HCT116 (cell line): ENCODE measurements at regions not wholly inside any gene's neighbourhood (a gene's known extent, or its start where the extent isn't known, plus 50 kb on each side); places are given as distances from the start of the nearest gene placed in this dataset.
A peak's percentile ranks its signal among the peaks of the same experiment; 100 is the strongest.

ENCODE experiments used
- ATAC-seq: fragments of 200-7000 bp; cut with Tn5 transposase; 2 replicates; pipeline ENCODE4 v1.9.1; 2020; ENCODE audit warnings: mild to moderate bottlenecking, moderate library complexity
- BruUV-seq: library from RNA; stranded (reverse); fragments of 400-500 nt; replicated peaks from 2 replicates; lab custom pipeline; 2021; lab: Mats Ljungman, UMichigan
- CTCF ChIA-PET: fragments of 300-600 bp; sonication (Branson Sonifier 250); formaldehyde crosslinking; loops from one replicate; lab custom pipeline; 2021; ENCODE audit warnings: antibody characterized with exemption; lab: Charles Lee
- POLR2A ChIA-PET: fragments of 300-600, 350-600 bp; sonication (Branson Sonifier 250); formaldehyde crosslinking; loops from one replicate; lab custom pipeline; 2021; ENCODE audit warnings: antibody characterized with exemption; lab: Charles Lee
- RAD21 ChIA-PET, 2 experiments: fragments of 300-600 bp; sonication (Branson Sonifier 250); formaldehyde crosslinking; loops; one replicate each; lab custom pipeline; 2023; ENCODE audit warnings: low total read pairs in 2 of 2; ENCODE audit not compliant: uncharacterized antibody in 2 of 2, unreplicated experiment in 2 of 2, low non-redundant PET in 1 of 2; lab: Charles Lee
- DNase-seq: peaks from one replicate; pipeline ENCODE4 v3.0.0-alpha.2; 2010; ENCODE audit warnings: low read depth, low spot score
- H2AFZ ChIP-seq: fragments of 200-600 bp; shearing (Covaris generic), sonication (generic); 2 replicates; pipeline ENCODE4 v1.6.1; 2017; ENCODE audit warnings: low read depth, mixed run types, mixed read lengths, antibody characterized with exemption, low read length; ENCODE audit not compliant: poor library complexity, severe bottlenecking
- H3K27ac ChIP-seq: 2 replicates; pipeline ENCODE4 v1.5.1; 2012; ENCODE audit warnings: low read depth, low read length
- H3K27me3 ChIP-seq: fragments of 200-600 bp; sonication (generic); 2 replicates; pipeline ENCODE4 v1.6.1; 2016; ENCODE audit warnings: mixed run types, low read length, mixed read lengths; ENCODE audit not compliant: insufficient read depth
- H3K36me3 ChIP-seq, 2 experiments: fragments of 200-500 bp in 1 of 2; fragments of 200-600 bp in 1 of 2; sonication (Bioruptor generic) in 1 of 2; sonication (generic) in 1 of 2; 2 replicates each; pipeline versions ENCODE4 v1.5.1 to v1.6.1; 2014 to 2016; ENCODE audit warnings: low read length in 2 of 2, inconsistent platforms in 1 of 2, mixed read lengths in 1 of 2, mixed run types in 1 of 2; ENCODE audit not compliant: insufficient read depth in 2 of 2, control insufficient read depth in 1 of 2
- H3K4me1 ChIP-seq, 2 experiments: fragments of 200-600 bp in 1 of 2; sonication (generic) in 1 of 2; 2 replicates each; pipeline versions ENCODE4 v1.5.1 to v1.6.1; 2012 to 2017; ENCODE audit warnings: low read length in 2 of 2, inconsistent platforms in 1 of 2, mild to moderate bottlenecking in 1 of 2, mixed read lengths in 1 of 2, mixed run types in 1 of 2, moderate library complexity in 1 of 2; ENCODE audit not compliant: insufficient read depth in 2 of 2, control insufficient read depth in 1 of 2
- H3K4me2 ChIP-seq: fragments of 200-600 bp; sonication (generic); 2 replicates; pipeline ENCODE4 v1.6.1; 2017; ENCODE audit warnings: mixed run types, low read length, mixed read lengths
- H3K4me3 ChIP-seq, 2 experiments: fragments of 200-600 bp in 1 of 2; sonication (generic) in 1 of 2; replicated peaks in 1 of 2; 2 replicates each; pipeline ENCODE4 v1.5.1; 2011 to 2016; ENCODE audit warnings: low read length in 2 of 2, control low read depth in 1 of 2, low read depth in 1 of 2, mild to moderate bottlenecking in 1 of 2, mixed read lengths in 1 of 2, mixed run types in 1 of 2
- H3K79me2 ChIP-seq: fragments of 200-600 bp; sonication (generic); 2 replicates; pipeline ENCODE4 v1.6.1; 2017; ENCODE audit warnings: mild to moderate bottlenecking, mixed run types, low read length, moderate library complexity, mixed read lengths; ENCODE audit not compliant: insufficient read depth
- H3K9ac ChIP-seq: fragments of 200-600 bp; sonication (generic); 2 replicates; pipeline ENCODE4 v1.6.1; 2016; ENCODE audit warnings: low read length, mixed read lengths
- H3K9me2 ChIP-seq: fragments of 200-600 bp; sonication (generic), shearing (Covaris generic); 2 replicates; pipeline ENCODE4 v1.6.1; 2017; ENCODE audit warnings: mixed run types, mild to moderate bottlenecking, moderate library complexity; ENCODE audit not compliant: insufficient read depth
- H3K9me3 ChIP-seq, 2 experiments: fragments of 200-500 bp in 1 of 2; fragments of 200-600 bp in 1 of 2; sonication (Bioruptor generic) in 1 of 2; sonication (generic) in 1 of 2; 2 replicates each; pipeline ENCODE4 v1.6.1; 2014 to 2017; ENCODE audit warnings: low read length in 2 of 2, mixed read lengths in 2 of 2, inconsistent platforms in 1 of 2, low read depth in 1 of 2, mild to moderate bottlenecking in 1 of 2, mixed run types in 1 of 2, moderate library complexity in 1 of 2; ENCODE audit not compliant: control insufficient read depth in 1 of 2, insufficient read depth in 1 of 2
- H4K20me1 ChIP-seq: fragments of 200-600 bp; sonication (generic), shearing (Covaris generic); 2 replicates; pipeline ENCODE4 v1.6.1; 2017; ENCODE audit warnings: mixed run types, mild to moderate bottlenecking, moderate library complexity; ENCODE audit not compliant: insufficient read depth
- ATF3 ChIP-seq: IDR thresholded peaks from 2 replicates; pipeline ENCODE4 v1.6.1; 2012
- CBX3 ChIP-seq: IDR thresholded peaks from 2 replicates; pipeline ENCODE4 v1.6.1; 2012; ENCODE audit warnings: low read depth
- CTCF ChIP-seq, 3 experiments: fragments of 200-600 bp in 1 of 3; sonication (generic) in 1 of 3; IDR thresholded peaks in 2 of 3; conservative IDR thresholded peaks in 1 of 3; 2 replicates each; pipeline ENCODE4 v1.5.1; 2012 to 2017; ENCODE audit warnings: low read depth in 2 of 3, low read length in 2 of 3, antibody characterized with exemption in 1 of 3, borderline replicate concordance in 1 of 3, control low read depth in 1 of 3, mild to moderate bottlenecking in 1 of 3, mixed read lengths in 1 of 3, mixed run types in 1 of 3, moderate library complexity in 1 of 3; ENCODE audit not compliant: insufficient read depth in 1 of 3
- ELF1 ChIP-seq: IDR thresholded peaks from 2 replicates; pipeline ENCODE4 v1.6.1; 2012; ENCODE audit warnings: low read depth, borderline replicate concordance
- EZH2 ChIP-seq: fragments of 200-600 bp; sonication (generic); IDR thresholded peaks from 2 replicates; pipeline ENCODE4 v1.6.1; 2017; ENCODE audit warnings: antibody characterized with exemption, mixed run types
- SIN3A ChIP-seq: IDR thresholded peaks from 2 replicates; pipeline ENCODE4 v1.6.1; 2012; ENCODE audit warnings: low read depth
- SRF ChIP-seq: IDR thresholded peaks from 2 replicates; pipeline ENCODE4 v1.6.1; 2012; ENCODE audit warnings: low read depth
- ZNF274 ChIP-seq: fragments of 200-500 bp; sonication (Bioruptor generic); IDR thresholded peaks from 2 replicates; pipeline ENCODE4 v1.6.1; 2014; ENCODE audit warnings: mild to moderate bottlenecking, low read depth, low read length, inconsistent platforms
- intact Hi-C: fragments of 100-400 bp; cut with micrococcal nuclease; formaldehyde crosslinking; loops from 2 replicates; pipeline ENCODE4 v1.10.0; 2022
- TF ChIP-seq, protein P1 (sequence below): IDR thresholded peaks from 2 replicates; pipeline ENCODE4 v1.6.1; 2012

GRCh38 chr4:73676861-73677323, 56.7 kb upstream of the RASSF6 start (continued):
- no peak for TF ChIP-seq SRF
- TF ChIP-seq, protein P1, sequence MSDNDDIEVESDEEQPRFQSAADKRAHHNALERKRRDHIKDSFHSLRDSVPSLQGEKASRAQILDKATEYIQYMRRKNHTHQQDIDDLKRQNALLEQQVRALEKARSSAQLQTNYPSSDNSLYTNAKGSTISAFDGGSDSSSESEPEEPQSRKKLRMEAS = 0 out of 2 replicates have a peak, but pooled peaks have one; percentile 15
- TF ChIP-seq, all 23 proteins: peak for 7

- no peak overlapping the region for H2AFZ ChIP-seq
- H3K9me3 ChIP-seq = no peaks in the 10 kb centered on the region
- no peak overlapping the region for H3K4me2 ChIP-seq
- ChIA-PET RAD21 (no interaction called here), CTCF (no interaction called here), POLR2A (no interaction called here)
- H3K36me3 ChIP-seq = no peaks in the 10 kb centered on the region
- H3K4me1 ChIP-seq = peaks cover 0 to 12% of the 10 kb centered on the region in 2 experiments; a peak in 2 of 4 replicates
- ATAC-seq = no peak
- intact Hi-C loops = loop anchor here (10.0 kb wide), 1 partner anchor 355 kb away; the partner anchor contains the start of gene CXCL3
- no peak for TF ChIP-seq ELF1
- no peak for TF ChIP-seq ATF3
- no peak for TF ChIP-seq SIN3A
- TF ChIP-seq CBX3 = no peak
- no peak for TF ChIP-seq ZNF274
- no peak for TF ChIP-seq CTCF (IDR thresholded peaks at IDR 0.05 in 2 of 3, conservative IDR thresholded peaks at IDR 0.05 in 1 of 3; ENCODE audit: borderline replicate concordance in 1 of 3, insufficient read depth in 1 of 3, low read depth in 2 of 3, low read length in 2 of 3)
- no peak for TF ChIP-seq EZH2
- no peak overlapping the region for H3K9ac ChIP-seq
- H3K4me3 ChIP-seq = no peak overlapping the region
- no peak overlapping the region for H3K27ac ChIP-seq
- H3K79me2 ChIP-seq = no peaks in the 10 kb centered on the region
- no peaks in the 10 kb centered on the region for H3K27me3 ChIP-seq
- no peaks in the 10 kb centered on the region for H4K20me1 ChIP-seq
- H3K9me2 ChIP-seq = no peaks in the 10 kb centered on the region
- DNase-seq = no peak
- BruUV-seq = no TSS peak
Observed at GRCh38 chr4:73679836-73680235, 59.6 kb upstream of the RASSF6 start.
